ENCODE measurements at regions not wholly inside any gene's neighbourhood (a gene's known extent, or its start where the extent isn't known, plus 50 kb on each side); places are given as distances from the start of the nearest gene placed in this dataset.

DNA sequence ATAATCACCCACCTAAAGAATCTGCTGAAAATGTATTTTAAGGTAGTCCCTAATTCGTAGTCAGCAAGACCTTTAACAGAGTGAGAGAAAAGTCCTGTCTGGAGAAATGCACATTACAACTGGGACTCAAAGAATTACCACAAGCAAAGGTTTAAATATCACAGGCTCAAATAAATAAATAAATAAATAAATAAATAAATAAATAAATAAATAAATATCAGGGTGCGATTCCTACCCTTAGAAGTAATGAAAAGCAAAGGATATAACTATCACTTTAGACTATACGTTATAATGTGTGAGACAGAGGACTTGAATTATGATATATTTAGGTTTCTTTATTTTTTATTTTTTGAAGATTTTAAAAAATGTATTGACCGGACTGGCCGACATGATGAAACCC lies 522.5 kb upstream of the ATXN7L3B start:
- no peak for TF ChIP-seq EZH2 (IDR thresholded peaks at IDR 0.05; ENCODE audit: borderline replicate concordance, low read length)
- TF ChIP-seq, protein P1, sequence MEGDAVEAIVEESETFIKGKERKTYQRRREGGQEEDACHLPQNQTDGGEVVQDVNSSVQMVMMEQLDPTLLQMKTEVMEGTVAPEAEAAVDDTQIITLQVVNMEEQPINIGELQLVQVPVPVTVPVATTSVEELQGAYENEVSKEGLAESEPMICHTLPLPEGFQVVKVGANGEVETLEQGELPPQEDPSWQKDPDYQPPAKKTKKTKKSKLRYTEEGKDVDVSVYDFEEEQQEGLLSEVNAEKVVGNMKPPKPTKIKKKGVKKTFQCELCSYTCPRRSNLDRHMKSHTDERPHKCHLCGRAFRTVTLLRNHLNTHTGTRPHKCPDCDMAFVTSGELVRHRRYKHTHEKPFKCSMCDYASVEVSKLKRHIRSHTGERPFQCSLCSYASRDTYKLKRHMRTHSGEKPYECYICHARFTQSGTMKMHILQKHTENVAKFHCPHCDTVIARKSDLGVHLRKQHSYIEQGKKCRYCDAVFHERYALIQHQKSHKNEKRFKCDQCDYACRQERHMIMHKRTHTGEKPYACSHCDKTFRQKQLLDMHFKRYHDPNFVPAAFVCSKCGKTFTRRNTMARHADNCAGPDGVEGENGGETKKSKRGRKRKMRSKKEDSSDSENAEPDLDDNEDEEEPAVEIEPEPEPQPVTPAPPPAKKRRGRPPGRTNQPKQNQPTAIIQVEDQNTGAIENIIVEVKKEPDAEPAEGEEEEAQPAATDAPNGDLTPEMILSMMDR (IDR thresholded peaks at IDR 0.05; ENCODE audit: low read length): no peak

Measured in OCI-LY1 (cell line).